D721Med (cell line): ENCODE measurements at regions not wholly inside any gene's neighbourhood (a gene's known extent, or its start where the extent isn't known, plus 50 kb on each side); places are given as distances from the start of the nearest gene placed in this dataset.
"Not testable (repeated sequence)": the region's sequence is repeated elsewhere in the genome, so short reads cannot be mapped to it uniquely, and the experiment has no call there.

ENCODE experiments used
- DNase-seq: peaks from one replicate; pipeline ENCODE4 v3.0.0; 2011; ENCODE audit warnings: low spot score; ENCODE audit not compliant: insufficient read length
- FAIRE-seq: peaks from 2 replicates; lab custom pipeline; 2011; peaks lifted over from hg19 to GRCh38; lab: Jason Lieb, UNC
- CTCF ChIP-seq: IDR thresholded peaks from 2 replicates; pipeline ENCODE4 v1.5.1; 2012; ENCODE audit warnings: mild to moderate bottlenecking, control low read depth; ENCODE audit not compliant: insufficient read depth; ENCODE audit errors: missing control alignments

GRCh38 chr4:29718136-29718535 lies 1002.0 kb upstream of the PCDH7 start:
- DNase-seq, result no peak
- no peak for FAIRE-seq
- no peak for TF ChIP-seq CTCF

GRCh38 chr4:29722253-29722652 lies 997.9 kb upstream of the PCDH7 start:
- DNase-seq (no peak), FAIRE-seq (no peak)
- TF ChIP-seq CTCF, result no peak

- no peak for FAIRE-seq
- TF ChIP-seq CTCF, result peak; percentile 4
- DNase-seq, result no peak
Measured at GRCh38 chr4:29726938-29727337, 993.2 kb upstream of the PCDH7 start.

GRCh38 chr4:29734343-29735213 lies 985.6 kb upstream of the PCDH7 start:
- FAIRE-seq (no peak), DNase-seq (no peak)
- no peak for TF ChIP-seq CTCF

GRCh38 chr4:29756966-29757365 lies 963.2 kb upstream of the PCDH7 start:
- TF ChIP-seq CTCF, result no peak
- no peak for DNase-seq
- no peak for FAIRE-seq

- DNase-seq, result no peak
- no peak for TF ChIP-seq CTCF
- FAIRE-seq, result no peak
Measured at GRCh38 chr4:29762151-29762550, 958.0 kb upstream of the PCDH7 start.

- TF ChIP-seq CTCF, result no peak
- no peak for DNase-seq
- FAIRE-seq, result no peak
Measured at GRCh38 chr4:29770627-29771026, 949.5 kb upstream of the PCDH7 start.

GRCh38 chr4:29788123-29788522 lies 932.0 kb upstream of the PCDH7 start:
- not testable (repeated sequence) for FAIRE-seq, DNase-seq
